RWPE2 (cell line): ENCODE measurements at regions not wholly inside any gene's neighbourhood (a gene's known extent, or its start where the extent isn't known, plus 50 kb on each side); places are given as distances from the start of the nearest gene placed in this dataset.
"Not testable (repeated sequence)": the region's sequence is repeated elsewhere in the genome, so short reads cannot be mapped to it uniquely, and the experiment has no call there.

Experiments
- ATAC-seq: fragments of 200-7000 bp; cut with Tn5 transposase; 3 replicates; pipeline ENCODE4 v1.9.1; 2021; ENCODE audit warnings: low read depth
- DNase-seq: peaks from one replicate; pipeline ENCODE4 v3.0.0-alpha.2; 2020; ENCODE audit warnings: low spot score
- H3K27ac ChIP-seq: fragments of 450-650 bp; 2 replicates; pipeline ENCODE4 v1.5.1; 2017; ENCODE audit warnings: mild to moderate bottlenecking; ENCODE audit not compliant: poor library complexity, severe bottlenecking
- H3K27me3 ChIP-seq: fragments of 250-450 bp; sonication (Bioruptor Pico); 2 replicates; pipeline ENCODE4 v1.5.1; 2021; ENCODE audit warnings: mild to moderate bottlenecking, moderate library complexity; ENCODE audit not compliant: insufficient read depth, poor library complexity, severe bottlenecking
- H3K36me3 ChIP-seq: fragments of 250-450 bp; sonication (Bioruptor Pico); 2 replicates; pipeline ENCODE4 v1.5.1; 2020; ENCODE audit warnings: low read depth, mild to moderate bottlenecking, moderate library complexity
- H3K4me1 ChIP-seq: fragments of 250-450 bp; sonication (Bioruptor Pico); 2 replicates; pipeline ENCODE4 v1.5.1; 2021; ENCODE audit warnings: mild to moderate bottlenecking, moderate library complexity; ENCODE audit not compliant: insufficient read depth, poor library complexity, severe bottlenecking
- H3K4me3 ChIP-seq: fragments of 250-450 bp; sonication (Bioruptor Pico); 2 replicates; pipeline ENCODE4 v1.5.1; 2021; ENCODE audit warnings: mild to moderate bottlenecking, moderate library complexity; ENCODE audit not compliant: severe bottlenecking
- H3K9me3 ChIP-seq: fragments of 250-450 bp; sonication (Bioruptor Pico); 2 replicates; pipeline ENCODE4 v1.5.1; 2021; ENCODE audit warnings: mild to moderate bottlenecking, moderate library complexity; ENCODE audit not compliant: severe bottlenecking
- CTCF ChIP-seq: fragments of 450-650 bp; IDR thresholded peaks from one replicate; pipeline ENCODE4 v1.5.1; 2017; ENCODE audit warnings: mild to moderate bottlenecking, moderate library complexity; ENCODE audit not compliant: poor library complexity, severe bottlenecking

GRCh38 chr13:50171590-50172282, 156.5 kb downstream of the KCNRG start:
- no peaks in the 10 kb centered on the region for H3K9me3 ChIP-seq
- TF ChIP-seq CTCF, result no peak
- H3K4me3 ChIP-seq, result no peak overlapping the region
- ATAC-seq (no peak), DNase-seq (no peak)
- H3K27ac ChIP-seq, result no peak overlapping the region
- H3K27me3 ChIP-seq, result no peaks in the 10 kb centered on the region
- no peaks in the 10 kb centered on the region for H3K4me1 ChIP-seq
- H3K36me3 ChIP-seq, result no peaks in the 10 kb centered on the region

GRCh38 chr13:50173045-50173444, 157.8 kb downstream of the KCNRG start:
- H3K9me3 ChIP-seq, H3K36me3 ChIP-seq, DNase-seq, H3K27me3 ChIP-seq, H3K4me3 ChIP-seq, H3K27ac ChIP-seq, ATAC-seq, H3K4me1 ChIP-seq: not testable (repeated sequence)

GRCh38 chr13:50174630-50175029, 159.4 kb downstream of the KCNRG start:
- H3K36me3 ChIP-seq, result no peaks in the 10 kb centered on the region

GRCh38 chr13:50179977-50180376, 164.7 kb downstream of the KCNRG start:
- Histone ChIP-seq H3K27me3 (no peaks in the 10 kb centered on the region), H3K9me3 (no peaks in the 10 kb centered on the region), H3K4me1 (no peaks in the 10 kb centered on the region), H3K27ac (no peak overlapping the region), H3K36me3 (no peaks in the 10 kb centered on the region), H3K4me3 (no peak overlapping the region)
- DNase-seq (no peak), ATAC-seq (no peak)
- TF ChIP-seq CTCF, result no peak

More at GRCh38 chr13:50174630-50175029, 159.4 kb downstream of the KCNRG start:
- no peak overlapping the region for H3K4me3 ChIP-seq
- no peaks in the 10 kb centered on the region for H3K4me1 ChIP-seq
- no peaks in the 10 kb centered on the region for H3K9me3 ChIP-seq
- ATAC-seq (no peak), DNase-seq (no peak)
- TF ChIP-seq CTCF, result no peak
- H3K27me3 ChIP-seq, result no peaks in the 10 kb centered on the region
- H3K27ac ChIP-seq, result no peak overlapping the region

- H3K9me3 ChIP-seq, H3K4me3 ChIP-seq, H3K27ac ChIP-seq, ATAC-seq, H3K36me3 ChIP-seq, H3K27me3 ChIP-seq, DNase-seq: not testable (repeated sequence)
- peaks cover 15% of the 10 kb centered on the region for H3K4me1 ChIP-seq
These were observed 170.8 kb downstream of the KCNRG start for GRCh38 chr13:50185769-50186763.
